MM.1S (cell line): ENCODE measurements at regions not wholly inside any gene's neighbourhood (a gene's known extent, or its start where the extent isn't known, plus 50 kb on each side); places are given as distances from the start of the nearest gene placed in this dataset.

Experiments
- DNase-seq: peaks from one replicate; pipeline ENCODE4 v3.0.0-alpha.2; 2015
- H2AFZ ChIP-seq: fragments of 300-600 bp; sonication (generic); 2 replicates; pipeline ENCODE4 v1.6.0; 2016; ENCODE audit warnings: antibody characterized with exemption, low read length
- H3F3A ChIP-seq: fragments of 300-600 bp; sonication (generic); 2 replicates; pipeline ENCODE4 v1.6.1; 2016; ENCODE audit warnings: mild to moderate bottlenecking, antibody characterized with exemption, low read length, moderate library complexity, mixed read lengths; ENCODE audit not compliant: insufficient read depth
- H3K27ac ChIP-seq: fragments of 300-600 bp; sonication (generic); 2 replicates; pipeline ENCODE4 v1.5.1; 2016; ENCODE audit warnings: mild to moderate bottlenecking, low read length
- H3K27me3 ChIP-seq: fragments of 300-600 bp; sonication (generic); replicated peaks from 2 replicates; pipeline ENCODE4 v1.6.0; 2016; ENCODE audit warnings: low read length; ENCODE audit not compliant: insufficient read depth
- H3K36me3 ChIP-seq: fragments of 300-600 bp; sonication (generic); replicated peaks from 2 replicates; pipeline ENCODE4 v1.6.1; 2016; ENCODE audit warnings: mild to moderate bottlenecking, low read length, mixed read lengths; ENCODE audit not compliant: insufficient read depth
- H3K4me1 ChIP-seq: fragments of 300-600 bp; sonication (generic); 2 replicates; pipeline ENCODE4 v1.6.1; 2016; ENCODE audit warnings: low read length, mixed read lengths
- H3K4me2 ChIP-seq: fragments of 300-600 bp; sonication (generic); 2 replicates; pipeline ENCODE4 v1.6.0; 2016; ENCODE audit warnings: low read depth, low read length
- H3K4me3 ChIP-seq: fragments of 300-600 bp; sonication (generic); 2 replicates; pipeline ENCODE4 v1.5.1; 2016; ENCODE audit warnings: low read length, mixed read lengths
- H3K79me2 ChIP-seq: fragments of 300-600 bp; sonication (generic); 2 replicates; pipeline ENCODE4 v1.6.1; 2016; ENCODE audit warnings: mixed run types, low read length, mixed read lengths
- H3K9ac ChIP-seq: fragments of 300-600 bp; sonication (generic); 2 replicates; pipeline ENCODE4 v1.6.1; 2016; ENCODE audit warnings: low read length, mixed read lengths
- H3K9me2 ChIP-seq: fragments of 300-600 bp; sonication (generic); replicated peaks from 2 replicates; pipeline ENCODE4 v1.6.1; 2016; ENCODE audit warnings: mild to moderate bottlenecking, low read length, mixed read lengths; ENCODE audit not compliant: insufficient read depth
- H3K9me3 ChIP-seq: fragments of 300-600 bp; sonication (generic); replicated peaks from 2 replicates; pipeline ENCODE4 v1.6.1; 2016; ENCODE audit warnings: mild to moderate bottlenecking, low read length, mixed read lengths; ENCODE audit not compliant: insufficient read depth
- H4K20me1 ChIP-seq: fragments of 300-600 bp; sonication (generic); 2 replicates; pipeline ENCODE4 v1.6.1; 2016; ENCODE audit warnings: mild to moderate bottlenecking, low read length, moderate library complexity, mixed read lengths; ENCODE audit not compliant: insufficient read depth
- EZH2 ChIP-seq: fragments of 300-600 bp; sonication (generic); optimal IDR thresholded peaks from 2 replicates; pipeline ENCODE3; 2017; ENCODE audit warnings: low read depth, mild to moderate bottlenecking, antibody characterized with exemption, low read length, mixed read lengths
- EZH2phosphoT487 ChIP-seq: fragments of 300-600 bp; sonication (generic); IDR thresholded peaks from 2 replicates; pipeline ENCODE4 v1.6.1; 2018; ENCODE audit warnings: antibody characterized with exemption, low read length
- TF ChIP-seq, protein P1 (sequence below): fragments of 300-600 bp; sonication (generic); IDR thresholded peaks from 2 replicates; pipeline ENCODE4 v1.5.1; 2016; ENCODE audit warnings: antibody characterized with exemption, low read length, mixed read lengths

DNA sequence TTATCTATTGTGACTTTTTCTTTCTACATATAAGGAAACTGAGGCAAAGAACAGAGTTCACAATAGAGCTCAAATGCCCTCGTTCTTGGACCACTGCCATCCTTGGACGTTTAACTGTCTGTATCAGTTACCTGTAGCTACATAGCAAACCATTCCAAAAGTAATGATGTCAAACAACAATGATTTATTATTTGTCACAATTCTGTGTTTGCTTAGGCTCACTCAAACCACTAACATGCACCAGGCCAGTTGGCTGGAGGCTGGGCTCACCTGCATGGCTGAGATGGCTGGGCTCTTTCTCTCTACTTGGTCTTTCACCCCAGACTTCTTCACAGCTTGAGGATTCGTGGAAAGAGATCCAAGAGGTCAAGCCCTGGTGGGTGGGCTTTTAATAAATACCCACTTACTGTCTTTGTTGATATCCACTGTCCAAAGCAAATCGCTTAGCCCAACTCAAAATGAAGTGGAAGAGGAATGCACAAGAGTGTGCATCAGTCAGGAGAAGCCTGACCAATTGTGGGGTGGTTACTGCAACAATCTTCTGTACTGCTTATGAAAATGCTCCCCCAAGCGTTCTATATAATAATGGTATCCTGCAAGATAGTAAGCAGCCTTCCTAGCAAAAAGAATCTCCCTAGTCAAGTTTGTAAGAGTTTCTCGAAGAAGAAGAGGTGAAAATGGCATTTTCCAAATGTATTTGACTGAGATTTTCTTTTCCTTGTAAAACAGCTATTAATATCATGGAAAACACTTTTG, 163.5 kb upstream of the NT5C1B start:
- Histone ChIP-seq H3K36me3 (no peaks in the 10 kb centered on the region), H3K9ac (no peak overlapping the region), H3K4me3 (no peak overlapping the region), H3K79me2 (no peaks in the 10 kb centered on the region), H3K9me2 (no peaks in the 10 kb centered on the region), H3F3A (no peaks in the 10 kb centered on the region), H3K9me3 (no peaks in the 10 kb centered on the region), H3K4me1 (no peaks in the 10 kb centered on the region), H2AFZ (no peak overlapping the region), H3K27me3 (no peaks in the 10 kb centered on the region), H3K4me2 (no peak overlapping the region), H4K20me1 (no peaks in the 10 kb centered on the region), H3K27ac (no peak overlapping the region)
- TF ChIP-seq, protein P1, sequence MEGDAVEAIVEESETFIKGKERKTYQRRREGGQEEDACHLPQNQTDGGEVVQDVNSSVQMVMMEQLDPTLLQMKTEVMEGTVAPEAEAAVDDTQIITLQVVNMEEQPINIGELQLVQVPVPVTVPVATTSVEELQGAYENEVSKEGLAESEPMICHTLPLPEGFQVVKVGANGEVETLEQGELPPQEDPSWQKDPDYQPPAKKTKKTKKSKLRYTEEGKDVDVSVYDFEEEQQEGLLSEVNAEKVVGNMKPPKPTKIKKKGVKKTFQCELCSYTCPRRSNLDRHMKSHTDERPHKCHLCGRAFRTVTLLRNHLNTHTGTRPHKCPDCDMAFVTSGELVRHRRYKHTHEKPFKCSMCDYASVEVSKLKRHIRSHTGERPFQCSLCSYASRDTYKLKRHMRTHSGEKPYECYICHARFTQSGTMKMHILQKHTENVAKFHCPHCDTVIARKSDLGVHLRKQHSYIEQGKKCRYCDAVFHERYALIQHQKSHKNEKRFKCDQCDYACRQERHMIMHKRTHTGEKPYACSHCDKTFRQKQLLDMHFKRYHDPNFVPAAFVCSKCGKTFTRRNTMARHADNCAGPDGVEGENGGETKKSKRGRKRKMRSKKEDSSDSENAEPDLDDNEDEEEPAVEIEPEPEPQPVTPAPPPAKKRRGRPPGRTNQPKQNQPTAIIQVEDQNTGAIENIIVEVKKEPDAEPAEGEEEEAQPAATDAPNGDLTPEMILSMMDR, result peak; percentile 21
- no peak for TF ChIP-seq EZH2phosphoT487
- TF ChIP-seq EZH2, result no peak
- DNase-seq, result no peak

DNA sequence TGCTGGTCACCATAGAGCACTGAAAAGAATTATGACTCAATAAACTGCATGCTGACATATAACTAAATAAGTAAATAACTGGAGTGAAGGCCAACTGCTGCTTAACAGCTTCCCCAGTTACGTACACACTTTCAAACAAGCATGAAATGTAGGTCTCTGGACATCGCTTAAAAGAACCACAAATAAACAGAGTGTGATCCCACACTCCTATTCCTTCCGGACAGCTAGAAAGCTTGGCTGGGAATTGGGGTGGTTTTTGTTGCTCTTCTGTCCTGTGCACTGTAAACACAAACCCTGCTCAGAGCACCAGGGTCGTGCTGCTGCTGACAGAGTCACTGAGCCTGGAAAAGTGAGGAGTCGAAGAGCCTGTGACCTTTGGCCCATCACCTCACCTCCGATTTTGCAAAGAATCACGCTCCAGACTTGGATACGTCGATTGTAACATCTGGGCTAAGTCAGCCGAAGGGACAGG, 162.7 kb upstream of the NT5C1B start:
- H3K27ac ChIP-seq, result no peak overlapping the region
- H4K20me1 ChIP-seq, result no peaks in the 10 kb centered on the region
- TF ChIP-seq EZH2phosphoT487 (no peak), EZH2 (no peak)
- TF ChIP-seq, protein P1, result no peak
- no peak overlapping the region for H3K9ac ChIP-seq
- H3K27me3 ChIP-seq, result no peaks in the 10 kb centered on the region
- H3K9me3 ChIP-seq, result no peaks in the 10 kb centered on the region
- H3K4me2 ChIP-seq, result no peak overlapping the region
- H3K36me3 ChIP-seq, result no peaks in the 10 kb centered on the region
- no peaks in the 10 kb centered on the region for H3K9me2 ChIP-seq
- H3K79me2 ChIP-seq, result no peaks in the 10 kb centered on the region
- no peak overlapping the region for H3K4me3 ChIP-seq
- H3K4me1 ChIP-seq, result no peaks in the 10 kb centered on the region
- H3F3A ChIP-seq, result no peaks in the 10 kb centered on the region
- no peak for DNase-seq
- H2AFZ ChIP-seq, result no peak overlapping the region

GRCh38 chr2:18750672-18751554, 161.5 kb upstream of the NT5C1B start:
- Histone ChIP-seq H3F3A (no peaks in the 10 kb centered on the region), H2AFZ (no peak overlapping the region), H3K9me3 (no peaks in the 10 kb centered on the region), H3K36me3 (no peaks in the 10 kb centered on the region), H3K4me1 (no peaks in the 10 kb centered on the region), H3K27me3 (no peaks in the 10 kb centered on the region), H4K20me1 (no peaks in the 10 kb centered on the region), H3K9ac (no peak overlapping the region), H3K4me2 (no peak overlapping the region), H3K79me2 (no peaks in the 10 kb centered on the region), H3K27ac (no peak overlapping the region), H3K9me2 (no peaks in the 10 kb centered on the region), H3K4me3 (no peak overlapping the region)
- TF ChIP-seq, protein P1, result no peak
- no peak for TF ChIP-seq EZH2
- DNase-seq, result no peak
